NB4 (cell line): ENCODE measurements at regions not wholly inside any gene's neighbourhood (a gene's known extent, or its start where the extent isn't known, plus 50 kb on each side); places are given as distances from the start of the nearest gene placed in this dataset.

Experiments
- MYC ChIP-seq: IDR thresholded peaks from 2 replicates; pipeline ENCODE4 v1.6.1; 2011; ENCODE audit warnings: low read depth, low read length
- POLR2A ChIP-seq: IDR thresholded peaks from 2 replicates; pipeline ENCODE4 v1.6.1; 2011; ENCODE audit warnings: mild to moderate bottlenecking; ENCODE audit not compliant: insufficient read length; ENCODE audit errors: extremely low read depth
- TF ChIP-seq, protein P1 (sequence below): IDR thresholded peaks from one replicate; pipeline ENCODE4 v1.5.1; 2012; ENCODE audit warnings: low read depth, low read length
- TF ChIP-seq, protein P2 (sequence below): IDR thresholded peaks from 2 replicates; pipeline ENCODE4 v1.6.1; 2011; ENCODE audit warnings: low read depth, low read length

DNA sequence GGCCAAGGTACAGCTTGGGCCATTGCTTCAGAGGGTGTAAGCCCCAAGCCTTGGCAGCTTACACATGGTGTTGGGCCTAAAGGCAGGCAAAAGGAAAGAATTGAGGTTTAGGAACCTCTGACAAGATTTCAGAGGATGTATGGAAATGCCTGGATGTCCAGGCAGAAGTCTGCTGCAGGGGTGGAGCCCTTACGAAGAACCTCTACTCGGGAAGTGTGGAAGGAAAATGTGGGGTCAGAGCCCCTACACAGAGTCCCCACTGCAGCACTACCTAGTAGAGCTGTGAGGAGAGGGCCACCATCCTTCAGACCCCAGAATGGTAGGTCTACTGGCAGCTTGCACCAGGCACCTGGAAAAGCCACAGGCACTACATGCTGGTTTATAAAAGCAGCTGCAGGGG lies 124.2 kb downstream of the RPIA start:
- TF ChIP-seq, protein P1, sequence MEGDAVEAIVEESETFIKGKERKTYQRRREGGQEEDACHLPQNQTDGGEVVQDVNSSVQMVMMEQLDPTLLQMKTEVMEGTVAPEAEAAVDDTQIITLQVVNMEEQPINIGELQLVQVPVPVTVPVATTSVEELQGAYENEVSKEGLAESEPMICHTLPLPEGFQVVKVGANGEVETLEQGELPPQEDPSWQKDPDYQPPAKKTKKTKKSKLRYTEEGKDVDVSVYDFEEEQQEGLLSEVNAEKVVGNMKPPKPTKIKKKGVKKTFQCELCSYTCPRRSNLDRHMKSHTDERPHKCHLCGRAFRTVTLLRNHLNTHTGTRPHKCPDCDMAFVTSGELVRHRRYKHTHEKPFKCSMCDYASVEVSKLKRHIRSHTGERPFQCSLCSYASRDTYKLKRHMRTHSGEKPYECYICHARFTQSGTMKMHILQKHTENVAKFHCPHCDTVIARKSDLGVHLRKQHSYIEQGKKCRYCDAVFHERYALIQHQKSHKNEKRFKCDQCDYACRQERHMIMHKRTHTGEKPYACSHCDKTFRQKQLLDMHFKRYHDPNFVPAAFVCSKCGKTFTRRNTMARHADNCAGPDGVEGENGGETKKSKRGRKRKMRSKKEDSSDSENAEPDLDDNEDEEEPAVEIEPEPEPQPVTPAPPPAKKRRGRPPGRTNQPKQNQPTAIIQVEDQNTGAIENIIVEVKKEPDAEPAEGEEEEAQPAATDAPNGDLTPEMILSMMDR: no peak
- TF ChIP-seq POLR2A (no peak), MYC (no peak)
- TF ChIP-seq, protein P2, sequence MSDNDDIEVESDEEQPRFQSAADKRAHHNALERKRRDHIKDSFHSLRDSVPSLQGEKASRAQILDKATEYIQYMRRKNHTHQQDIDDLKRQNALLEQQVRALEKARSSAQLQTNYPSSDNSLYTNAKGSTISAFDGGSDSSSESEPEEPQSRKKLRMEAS: no peak
